ENCODE measurements at regions not wholly inside any gene's neighbourhood (a gene's known extent, or its start where the extent isn't known, plus 50 kb on each side); places are given as distances from the start of the nearest gene placed in this dataset.

- no peaks in the 10 kb centered on the region for H3K36me3 ChIP-seq
- TF ChIP-seq POLR2A (IDR thresholded peaks at IDR 0.05), result no peak
- H3K27ac ChIP-seq, result no peak overlapping the region
- no peaks in the 10 kb centered on the region for H3K27me3 ChIP-seq
- 65 to 71% methylated on average over 2 of the region's 2 CpGs for WGBS, 2 donors
- H3K9me3 ChIP-seq, result no peaks in the 10 kb centered on the region
- intact Hi-C loops (cut with DNase I), result loop anchor here (10.0 kb wide), 1 partner anchor 112 kb away; no protein-coding TSS in a partner anchor
- no peak for DNase-seq
- no peaks in the 10 kb centered on the region for H3K4me1 ChIP-seq
- H3K4me3 ChIP-seq (replicated peaks in 1 of 3), result no peak overlapping the region
These were observed 93.1 kb upstream of the NPAS2 start for GRCh38 chr2:100726866-100727265.

- DNase-seq, result peak; percentile 63 to 74
- intact Hi-C loops (cut with DNase I), result loop anchor here (5.0 to 10.0 kb wide), 2 partner anchors 84 to 252 kb away; no protein-coding TSS in a partner anchor
- TF ChIP-seq POLR2A (IDR thresholded peaks at IDR 0.05) (no peak), CTCF (IDR thresholded peaks at IDR 0.05) (peak in 5 of 6 experiments; percentile 16 to 72 (median 66))
- Histone ChIP-seq H3K27ac (no peak overlapping the region), H3K9me3 (no peaks in the 10 kb centered on the region), H3K4me3 (replicated peaks in 1 of 3) (no peak overlapping the region), H3K27me3 (no peaks in the 10 kb centered on the region), H3K36me3 (no peaks in the 10 kb centered on the region), H3K4me1 (no peaks in the 10 kb centered on the region)
- WGBS, 2 donors, result 67 to 68% methylated on average over 6 of the region's 6 CpGs
These were observed 89.6 kb upstream of the NPAS2 start for GRCh38 chr2:100730290-100730868.

GRCh38 chr2:100731535-100731981, 88.4 kb upstream of the NPAS2 start:
- Histone ChIP-seq H3K36me3 (no peaks in the 10 kb centered on the region), H3K27me3 (no peaks in the 10 kb centered on the region), H3K4me3 (replicated peaks in 1 of 3) (no peak overlapping the region), H3K27ac (no peak overlapping the region), H3K9me3 (no peaks in the 10 kb centered on the region), H3K4me1 (no peaks in the 10 kb centered on the region)
- WGBS, 2 donors, result 85% methylated on average over 3 of the region's 3 CpGs
- no peak for TF ChIP-seq POLR2A (IDR thresholded peaks at IDR 0.05)
- intact Hi-C loops (cut with DNase I), result loop anchor here (5.0 to 10.0 kb wide), 2 partner anchors 83 to 251 kb away; no protein-coding TSS in a partner anchor
- no peak for DNase-seq

GRCh38 chr2:100733391-100734187, 86.3 kb upstream of the NPAS2 start:
- H3K4me3 ChIP-seq (replicated peaks in 1 of 3), result no peak overlapping the region
- WGBS, 2 donors, result 56 to 75% methylated on average over 11 of the region's 11 CpGs
- DNase-seq, result no peak
- H3K9me3 ChIP-seq, result no peaks in the 10 kb centered on the region
- TF ChIP-seq CTCF (IDR thresholded peaks at IDR 0.05) (no peak), POLR2A (IDR thresholded peaks at IDR 0.05) (no peak)
- no peaks in the 10 kb centered on the region for H3K4me1 ChIP-seq
- no peaks in the 10 kb centered on the region for H3K27me3 ChIP-seq
- no peaks in the 10 kb centered on the region for H3K36me3 ChIP-seq
- intact Hi-C loops (cut with DNase I), result loop anchor here (5.0 to 10.0 kb wide), 2 partner anchors 81 to 249 kb away; no protein-coding TSS in a partner anchor
- H3K27ac ChIP-seq, result no peak overlapping the region

- Histone ChIP-seq H3K9me3 (no peaks in the 10 kb centered on the region), H3K36me3 (no peaks in the 10 kb centered on the region), H3K27ac (no peak overlapping the region), H3K4me1 (no peaks in the 10 kb centered on the region), H3K4me3 (replicated peaks in 1 of 3) (no peak overlapping the region), H3K27me3 (no peaks in the 10 kb centered on the region)
- no peak for DNase-seq
- intact Hi-C loops (cut with DNase I), result loop anchor here (10.0 kb wide), 1 partner anchor 78 kb away; no protein-coding TSS in a partner anchor
- 74 to 83% methylated on average over 5 of the region's 5 CpGs for WGBS, 2 donors
- TF ChIP-seq POLR2A (IDR thresholded peaks at IDR 0.05), result no peak
These were observed 83.6 kb upstream of the NPAS2 start for GRCh38 chr2:100736121-100736915.

- Histone ChIP-seq H3K36me3 (no peaks in the 10 kb centered on the region), H3K9me3 (no peaks in the 10 kb centered on the region), H3K4me1 (no peaks in the 10 kb centered on the region), H3K27me3 (no peaks in the 10 kb centered on the region), H3K27ac (no peak overlapping the region), H3K4me3 (replicated peaks in 1 of 3) (no peak overlapping the region)
- intact Hi-C loops (cut with DNase I), result loop anchor here (10.0 kb wide), 1 partner anchor 75 kb away; no protein-coding TSS in a partner anchor
- no peak for TF ChIP-seq CTCF (IDR thresholded peaks at IDR 0.05)
- TF ChIP-seq POLR2A (IDR thresholded peaks at IDR 0.05), result no peak
- no peak for DNase-seq
- WGBS, 2 donors, result 90 to 93% methylated on average over 8 of the region's 8 CpGs
These were observed 80.1 kb upstream of the NPAS2 start for GRCh38 chr2:100739735-100740432.
